ENCODE measurements at regions not wholly inside any gene's neighbourhood (a gene's known extent, or its start where the extent isn't known, plus 50 kb on each side); places are given as distances from the start of the nearest gene placed in this dataset.

GRCh38 chr5:33281431-33281843 lies 159.3 kb upstream of the TARS1 start:
- no peak for DNase-seq (ENCODE audit: low read depth, low spot score)

GRCh38 chr5:33282157-33282556 lies 158.6 kb upstream of the TARS1 start:
- DNase-seq (ENCODE audit: low read depth, low spot score), result no peak

GRCh38 chr5:33282696-33283095 lies 158.1 kb upstream of the TARS1 start:
- no peak for DNase-seq (ENCODE audit: low read depth, low spot score)

- no peak for DNase-seq (ENCODE audit: low read depth, low spot score)
These were observed 157.5 kb upstream of the TARS1 start for GRCh38 chr5:33283243-33283642.

- DNase-seq (ENCODE audit: low read depth, low spot score), result no peak
These were observed 156.1 kb upstream of the TARS1 start for GRCh38 chr5:33284681-33285080.

GRCh38 chr5:33287242-33287641 lies 153.5 kb upstream of the TARS1 start:
- no peak for DNase-seq (ENCODE audit: low read depth, low spot score)

GRCh38 chr5:33291216-33292000 lies 149.4 kb upstream of the TARS1 start:
- DNase-seq (ENCODE audit: low read depth, low spot score), result no peak

GRCh38 chr5:33297760-33298216 lies 143.0 kb upstream of the TARS1 start:
- no peak for DNase-seq (ENCODE audit: low read depth, low spot score)

GRCh38 chr5:33299621-33300208 lies 141.1 kb upstream of the TARS1 start:
- no peak for DNase-seq (ENCODE audit: low read depth, low spot score)

GRCh38 chr5:33300209-33300742 lies 140.5 kb upstream of the TARS1 start:
- DNase-seq (ENCODE audit: low read depth, low spot score), result no peak

GRCh38 chr5:33303579-33304095 lies 137.1 kb upstream of the TARS1 start:
- DNase-seq (ENCODE audit: low read depth, low spot score), result no peak

- no peak for DNase-seq (ENCODE audit: low read depth, low spot score)
These were observed 136.2 kb upstream of the TARS1 start for GRCh38 chr5:33304601-33305000.

GRCh38 chr5:33305572-33305971 lies 135.2 kb upstream of the TARS1 start:
- DNase-seq (ENCODE audit: low read depth, low spot score), result no peak

GRCh38 chr5:33306758-33307157 lies 134.0 kb upstream of the TARS1 start:
- no peak for DNase-seq (ENCODE audit: low read depth, low spot score)

- DNase-seq (ENCODE audit: low read depth, low spot score), result no peak
These were observed 132.2 kb upstream of the TARS1 start for GRCh38 chr5:33308586-33308985.

GRCh38 chr5:33309068-33309467 lies 131.7 kb upstream of the TARS1 start:
- no peak for DNase-seq (ENCODE audit: low read depth, low spot score)

- DNase-seq (ENCODE audit: low read depth, low spot score), result no peak
These were observed 131.0 kb upstream of the TARS1 start for GRCh38 chr5:33309536-33310345.

GRCh38 chr5:33310451-33310850 lies 130.3 kb upstream of the TARS1 start:
- DNase-seq (ENCODE audit: low read depth, low spot score), result no peak

GRCh38 chr5:33311893-33312292 lies 128.9 kb upstream of the TARS1 start:
- no peak for DNase-seq (ENCODE audit: low read depth, low spot score)

- no peak for DNase-seq (ENCODE audit: low read depth, low spot score)
These were observed 127.9 kb upstream of the TARS1 start for GRCh38 chr5:33312571-33313549.

GRCh38 chr5:33315189-33315588 lies 125.6 kb upstream of the TARS1 start:
- DNase-seq (ENCODE audit: low read depth, low spot score), result no peak

All from pulmonary artery endothelial cell (primary cell).